Omental fat pad (tissue), 3 donors: ENCODE measurements at regions not wholly inside any gene's neighbourhood (a gene's known extent, or its start where the extent isn't known, plus 50 kb on each side); places are given as distances from the start of the nearest gene placed in this dataset.

Experiments
- ATAC-seq: fragments of 150-250 bp; one replicate; pipeline ENCODE4 v1.9.1; 2016; ENCODE audit warnings: mild to moderate bottlenecking, moderate library complexity; ENCODE audit not compliant: low FRiP score
- DNase-seq: peaks from one replicate; pipeline ENCODE4 v3.0.0-alpha.2; 2019; ENCODE audit warnings: low spot score
- CTCF ChIP-seq, 3 donors: fragments of 450-650 bp; IDR thresholded peaks; one replicate each; pipeline ENCODE4 v1.5.1; 2016 to 2017; ENCODE audit warnings: antibody characterized with exemption in 3 of 3, mild to moderate bottlenecking in 3 of 3, moderate library complexity in 2 of 3

- no peak for ATAC-seq
- DNase-seq = no peak
- no peak for TF ChIP-seq CTCF (IDR thresholded peaks at IDR 0.05)
These were observed 132.9 kb upstream of the SH3BP4 start for GRCh38 chr2:234818937-234819336.

GRCh38 chr2:234816491-234816890 is 135.3 kb upstream of the SH3BP4 start:
- TF ChIP-seq CTCF (IDR thresholded peaks at IDR 0.05) = no peak
- no peak for ATAC-seq
- DNase-seq = no peak

GRCh38 chr2:234816056-234816455 is 135.8 kb upstream of the SH3BP4 start:
- no peak for DNase-seq
- ATAC-seq = no peak
- TF ChIP-seq CTCF (IDR thresholded peaks at IDR 0.05) = no peak

- no peak for ATAC-seq
- TF ChIP-seq CTCF (IDR thresholded peaks at IDR 0.05) = no peak
- no peak for DNase-seq
These were observed 137.4 kb upstream of the SH3BP4 start for GRCh38 chr2:234814374-234814773.

- no peak for TF ChIP-seq CTCF (IDR thresholded peaks at IDR 0.05)
- DNase-seq (no peak), ATAC-seq (no peak)
These were observed 139.0 kb upstream of the SH3BP4 start for GRCh38 chr2:234812851-234813250.

- no peak for TF ChIP-seq CTCF (IDR thresholded peaks at IDR 0.05)
- no peak for DNase-seq
- no peak for ATAC-seq
These were observed 142.9 kb upstream of the SH3BP4 start for GRCh38 chr2:234808907-234809306.

- ATAC-seq (no peak), DNase-seq (no peak)
- no peak for TF ChIP-seq CTCF (IDR thresholded peaks at IDR 0.05)
These were observed 145.0 kb upstream of the SH3BP4 start for GRCh38 chr2:234806818-234807217.
